Gastroesophageal sphincter (tissue), 3 donors: ENCODE measurements at regions not wholly inside any gene's neighbourhood (a gene's known extent, or its start where the extent isn't known, plus 50 kb on each side); places are given as distances from the start of the nearest gene placed in this dataset.

ENCODE experiments used
- CTCF ChIP-seq, 4 experiments: fragments of 200-600 bp in 2 of 4; fragments of 450-650 bp in 2 of 4; sonication (generic) in 1 of 4; IDR thresholded peaks; one replicate each; pipeline ENCODE4 v1.5.1; 2017 to 2019; ENCODE audit warnings: antibody characterized with exemption in 4 of 4, mild to moderate bottlenecking in 2 of 4, moderate library complexity in 2 of 4
- EP300 ChIP-seq: sonication (generic); formaldehyde crosslinking; IDR thresholded peaks from one replicate; pipeline ENCODE4 v1.6.1; 2017; ENCODE audit warnings: antibody characterized with exemption, mild to moderate bottlenecking
- POLR2A ChIP-seq, 2 donors: fragments of 450-650 bp; IDR thresholded peaks; one replicate each; pipeline ENCODE4 v1.6.1; 2017; ENCODE audit warnings: antibody characterized with exemption in 2 of 2, mild to moderate bottlenecking in 2 of 2, moderate library complexity in 1 of 2
- POLR2AphosphoS5 ChIP-seq: sonication (generic); formaldehyde crosslinking; IDR thresholded peaks from one replicate; pipeline ENCODE4 v1.6.1; 2017; ENCODE audit warnings: antibody characterized with exemption

GRCh38 chr9:26260238-26260637 is 582.0 kb upstream of the TUSC1 start:
- no peak for TF ChIP-seq CTCF (IDR thresholded peaks at IDR 0.05)
- TF ChIP-seq POLR2A (IDR thresholded peaks at IDR 0.05), result no peak
- TF ChIP-seq POLR2AphosphoS5, result no peak
- TF ChIP-seq EP300, result no peak
